Stomach (tissue), 4 donors: ENCODE measurements at regions not wholly inside any gene's neighbourhood (a gene's known extent, or its start where the extent isn't known, plus 50 kb on each side); places are given as distances from the start of the nearest gene placed in this dataset.

Experiments
- CTCF ChIP-seq, 7 experiments: fragments of 450-650 bp in 4 of 7; fragments of 200-600 bp in 3 of 7; sonication (generic) in 3 of 7; IDR thresholded peaks; one replicate each; pipeline ENCODE4 v1.5.1; 2016 to 2019; ENCODE audit warnings: antibody characterized with exemption in 7 of 7, control low read depth in 2 of 7, mild to moderate bottlenecking in 1 of 7
- EP300 ChIP-seq: sonication (generic); formaldehyde crosslinking; IDR thresholded peaks from one replicate; pipeline ENCODE4 v1.6.1; 2017; ENCODE audit warnings: antibody characterized with exemption
- POLR2A ChIP-seq, 4 donors: fragments of 450-650 bp; IDR thresholded peaks; one replicate each; pipeline ENCODE4 v1.6.1; 2016; ENCODE audit warnings: antibody characterized with exemption in 4 of 4, control low read depth in 2 of 4, mild to moderate bottlenecking in 1 of 4, moderate library complexity in 1 of 4
- POLR2AphosphoS5 ChIP-seq, 3 donors: sonication (generic); formaldehyde crosslinking; IDR thresholded peaks; one replicate each; pipeline ENCODE4 v1.6.1; 2016; ENCODE audit warnings: antibody characterized with exemption in 3 of 3

DNA sequence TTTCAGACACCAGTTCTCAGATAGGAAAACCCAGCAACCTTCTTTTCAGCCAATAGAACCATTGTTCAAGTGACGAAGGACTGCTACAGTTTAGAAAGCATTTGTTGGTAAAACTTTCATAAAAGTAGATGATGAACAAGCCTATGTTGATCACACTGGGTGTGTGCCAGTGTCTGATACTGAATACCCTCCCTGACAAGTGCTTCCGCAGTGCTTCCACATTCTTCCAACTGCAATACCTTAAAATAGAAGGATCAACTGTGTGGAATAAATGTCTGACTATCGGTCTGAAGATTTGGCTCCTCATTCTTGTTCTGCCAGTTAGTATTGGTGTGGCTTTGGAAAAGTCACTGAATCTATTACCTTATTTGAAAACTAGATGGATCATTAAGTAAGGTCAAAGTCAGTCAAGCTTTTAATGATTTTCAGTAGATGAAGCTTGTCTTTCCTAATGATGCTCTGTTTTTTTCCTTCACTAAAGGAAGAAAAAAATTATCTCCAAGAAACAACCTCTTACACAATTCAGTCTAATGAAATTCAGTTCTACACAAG, 479.4 kb upstream of the CBLB start:
- TF ChIP-seq EP300 (no peak), CTCF (IDR thresholded peaks at IDR 0.05) (no peak), POLR2A (IDR thresholded peaks at IDR 0.05) (no peak), POLR2AphosphoS5 (IDR thresholded peaks at IDR 0.05) (no peak)
